SW 1271 (cell line): ENCODE measurements at regions not wholly inside any gene's neighbourhood (a gene's known extent, or its start where the extent isn't known, plus 50 kb on each side); places are given as distances from the start of the nearest gene placed in this dataset.
"Not testable (repeated sequence)": the region's sequence is repeated elsewhere in the genome, so short reads cannot be mapped to it uniquely, and the experiment has no call there.

Experiments
- DNase-seq, 2 experiments: peaks; one replicate each; lab custom pipeline; 2025; lab: John Stamatoyannopoulos, UW

DNA sequence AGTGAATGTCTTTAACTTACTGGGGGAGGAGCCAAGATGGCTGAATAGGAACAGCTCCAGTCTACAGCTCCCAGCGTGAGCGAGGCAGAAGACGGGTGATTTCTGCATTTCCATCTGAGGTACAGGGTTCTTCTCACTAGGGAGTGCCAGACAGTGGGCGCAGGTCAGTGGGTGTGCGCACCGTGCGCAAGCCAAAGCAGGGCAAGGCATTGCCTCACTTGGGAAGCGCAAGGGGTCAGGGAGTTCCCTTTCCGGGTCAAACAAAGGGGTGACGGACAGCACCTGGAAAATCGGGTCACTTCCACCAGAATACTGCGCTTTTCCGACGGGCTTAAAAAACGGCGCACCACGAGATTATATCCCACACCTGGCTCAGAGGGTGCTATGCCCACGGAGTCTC is 187.3 kb downstream of the CHIC2 start:
- not testable (repeated sequence) for DNase-seq

DNA sequence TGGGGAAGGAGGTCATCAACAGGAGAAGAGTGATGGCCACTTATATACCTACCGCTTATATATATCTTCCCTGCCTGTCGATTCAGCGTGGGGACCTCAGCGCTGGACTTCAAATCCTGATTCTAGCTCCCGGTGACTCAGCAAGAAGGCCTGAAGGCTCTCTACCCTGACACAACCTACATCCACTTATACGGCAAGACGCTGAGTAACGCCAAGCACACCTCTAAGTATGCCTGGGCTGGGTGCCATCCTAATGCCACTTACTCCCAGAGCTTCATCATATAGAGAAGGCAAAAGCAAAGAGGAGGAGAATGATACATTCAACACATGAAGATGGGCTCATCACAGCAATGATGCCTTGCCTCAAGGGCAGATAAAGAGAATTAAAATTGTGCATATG is 198.3 kb downstream of the CHIC2 start:
- no peak for DNase-seq

DNA sequence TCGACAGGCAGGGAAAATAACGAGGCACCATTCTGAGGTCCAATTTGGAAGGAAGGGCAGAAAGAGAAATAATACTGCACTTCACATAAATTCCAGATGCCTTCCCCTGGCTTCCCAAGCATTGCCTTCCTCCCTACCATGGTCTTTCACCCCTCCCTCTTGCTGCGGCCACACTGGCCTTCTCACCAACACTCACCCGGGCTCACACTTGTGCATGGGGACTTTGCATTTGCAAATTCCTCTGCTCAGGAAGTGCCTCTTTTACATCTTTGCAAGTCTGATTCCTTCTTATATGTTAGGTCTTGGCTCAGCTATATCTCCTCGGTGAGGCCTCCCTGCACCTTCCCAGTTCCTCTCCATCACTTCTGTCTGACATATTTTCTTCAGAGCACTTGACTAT is 199.4 kb downstream of the CHIC2 start:
- DNase-seq: no peak

DNA sequence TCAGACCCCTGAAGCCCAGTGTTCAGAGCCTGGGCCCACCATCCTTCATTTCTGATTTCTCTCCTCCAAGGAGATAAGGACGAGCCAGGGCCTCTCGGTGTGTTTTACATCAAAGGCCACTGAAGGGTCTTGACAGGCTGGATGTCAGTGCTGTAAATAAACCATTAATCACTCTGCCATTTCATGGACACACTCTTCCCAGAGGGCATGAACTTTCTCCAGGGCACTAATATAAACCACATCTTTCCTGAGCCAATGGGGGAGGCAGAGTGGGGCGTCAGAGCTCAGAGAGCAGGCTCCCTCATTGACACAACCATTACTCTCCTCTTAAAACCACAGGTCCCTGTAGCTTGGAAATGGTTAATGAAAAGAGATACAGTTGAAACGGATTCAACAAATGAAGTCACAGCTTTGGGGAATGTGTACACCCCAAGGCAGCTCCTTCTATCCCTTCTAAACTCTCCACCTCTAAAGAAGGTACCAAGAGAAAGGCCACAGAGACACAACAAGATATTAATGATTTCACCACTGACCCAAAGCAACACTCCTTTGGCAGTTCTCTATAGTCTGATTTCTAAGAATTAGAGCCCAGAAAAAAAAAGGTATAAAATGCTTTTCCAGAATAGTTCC is 200.6 kb downstream of the CHIC2 start:
- no peak for DNase-seq

- no peak for DNase-seq
Observed at GRCh38 chr4:53863158-53863557, 201.2 kb downstream of the CHIC2 start.

GRCh38 chr4:53861856-53862610 is 202.4 kb downstream of the CHIC2 start:
- no peak for DNase-seq

- no peak for DNase-seq
Observed at GRCh38 chr4:53859305-53859704, 205.1 kb downstream of the CHIC2 start.

- no peak for DNase-seq
Observed at GRCh38 chr4:53858744-53859143, 205.7 kb downstream of the CHIC2 start.

GRCh38 chr4:53855581-53856250 is 208.7 kb downstream of the CHIC2 start:
- no peak for DNase-seq

- DNase-seq: no peak
Observed at GRCh38 chr4:53854991-53855568, 209.3 kb downstream of the CHIC2 start.

DNA sequence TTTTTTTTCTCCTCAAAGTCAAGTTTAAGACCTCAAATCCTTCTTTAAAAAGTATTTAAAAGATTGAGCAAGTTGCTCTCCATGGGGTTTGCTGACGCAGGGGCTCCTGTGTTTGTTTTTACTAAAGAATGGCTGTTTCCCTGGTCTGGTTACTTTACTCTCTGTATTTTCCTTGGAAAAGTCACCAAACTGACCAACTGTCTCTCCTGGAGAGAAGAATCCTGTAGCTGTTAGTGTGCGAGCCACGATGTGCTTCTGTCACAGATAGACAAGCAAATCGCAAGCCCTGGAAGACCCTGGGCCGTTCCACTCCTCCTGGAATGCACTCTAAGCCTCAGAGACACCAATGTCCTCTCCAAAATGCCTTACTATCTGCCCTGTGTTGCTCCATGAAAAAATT is 212.1 kb downstream of the CHIC2 start:
- no peak for DNase-seq

GRCh38 chr4:53847965-53848364 is 216.4 kb downstream of the CHIC2 start:
- no peak for DNase-seq

DNA sequence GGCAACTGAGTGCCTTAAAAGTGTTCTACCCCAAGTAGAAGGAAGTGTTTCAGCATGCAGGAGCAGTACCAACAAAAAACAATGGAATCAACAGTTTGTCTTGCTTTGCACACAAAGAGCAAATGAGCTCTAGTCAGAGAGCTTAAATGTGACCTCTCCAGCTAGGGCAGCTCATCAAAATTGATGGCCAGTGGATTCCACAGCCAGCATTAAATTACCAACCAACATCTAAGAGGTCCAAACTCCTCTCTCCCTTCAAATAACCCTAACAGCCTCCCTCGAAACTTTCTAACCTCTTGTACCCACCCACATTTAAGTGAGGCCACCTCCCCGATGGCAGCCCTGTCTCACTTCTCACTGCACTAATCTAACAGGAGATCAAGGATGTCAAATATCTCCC is 219.9 kb downstream of the CHIC2 start:
- DNase-seq: no peak

GRCh38 chr4:53844133-53844532 is 220.3 kb downstream of the CHIC2 start:
- DNase-seq: no peak

DNA sequence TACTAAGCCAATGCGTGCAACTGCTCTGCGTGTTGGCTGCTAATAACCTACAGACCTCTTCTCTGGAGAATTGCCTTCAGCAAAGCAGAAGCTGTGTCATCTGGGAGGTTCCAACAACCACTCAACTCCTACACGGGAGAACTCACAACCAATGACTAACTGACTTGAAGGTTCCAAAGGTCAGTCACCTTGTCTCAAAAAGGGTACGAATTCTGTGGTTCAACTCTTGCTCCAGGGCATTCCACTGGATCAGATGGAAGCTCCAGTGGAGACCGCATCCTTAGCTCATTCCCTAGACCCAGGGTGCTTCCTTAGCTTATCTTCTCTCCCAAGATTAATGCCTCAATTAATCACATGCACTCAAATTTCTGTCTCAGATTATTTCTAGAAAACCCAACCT is 222.7 kb downstream of the CHIC2 start:
- DNase-seq: no peak

DNA sequence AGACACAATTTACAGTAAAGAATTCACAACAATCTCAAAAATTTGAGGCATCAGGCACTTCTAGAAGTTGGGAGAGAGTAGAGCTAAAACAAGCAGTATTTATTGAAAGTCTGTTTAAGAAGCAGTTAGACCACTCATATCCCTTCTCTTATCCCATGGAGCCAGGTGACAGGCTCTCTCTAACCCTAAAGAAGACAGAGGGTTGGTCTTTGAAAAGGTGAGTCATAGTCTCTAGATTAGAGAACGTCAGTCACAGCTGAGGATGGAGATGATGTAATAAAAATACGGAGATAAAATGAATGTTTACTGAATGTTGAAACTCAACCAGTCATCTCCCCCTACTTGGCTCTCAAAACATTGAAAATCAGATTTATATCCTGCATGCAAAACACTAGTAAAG is 223.8 kb downstream of the CHIC2 start:
- DNase-seq: no peak

- DNase-seq: not testable (repeated sequence)
Observed at GRCh38 chr4:53833302-53834003, 231.0 kb downstream of the CHIC2 start.

GRCh38 chr4:53832549-53832948 is 231.9 kb downstream of the CHIC2 start:
- no peak for DNase-seq

GRCh38 chr4:53830511-53830910 is 233.9 kb downstream of the CHIC2 start:
- no peak for DNase-seq

DNA sequence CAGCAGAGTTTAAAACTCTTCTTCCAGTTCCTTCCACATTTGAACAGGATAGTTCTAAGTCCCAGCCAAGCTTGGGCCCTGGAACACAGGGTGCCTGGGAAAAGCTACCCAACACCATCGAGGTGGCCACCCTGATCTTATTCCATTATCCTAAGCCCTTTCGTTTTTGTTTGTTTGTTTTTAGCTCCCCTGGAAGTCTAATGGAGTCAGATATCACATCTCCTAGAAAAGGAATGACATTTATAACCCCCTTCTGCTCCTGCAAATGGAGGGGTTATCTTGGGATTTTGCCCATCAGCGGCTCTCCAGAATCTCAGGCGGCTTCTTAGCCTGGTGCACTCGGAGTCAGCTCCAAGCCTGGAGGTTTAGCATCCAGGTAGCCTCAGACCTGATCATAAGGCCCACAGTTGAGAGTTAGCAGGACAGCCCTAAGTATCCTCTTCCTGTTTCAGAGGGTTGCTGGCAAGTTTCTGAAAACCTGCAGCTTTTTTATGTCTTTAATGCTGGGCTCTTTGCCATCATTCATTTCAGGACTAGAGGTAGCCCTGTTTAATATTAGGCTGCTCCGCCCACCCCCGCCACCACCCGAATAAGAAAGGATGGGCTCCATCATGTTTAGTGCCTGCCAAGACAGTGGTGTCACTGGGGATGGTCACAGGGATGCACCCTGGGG is 230.0 kb upstream of the LNX1 start:
- no peak for DNase-seq

DNA sequence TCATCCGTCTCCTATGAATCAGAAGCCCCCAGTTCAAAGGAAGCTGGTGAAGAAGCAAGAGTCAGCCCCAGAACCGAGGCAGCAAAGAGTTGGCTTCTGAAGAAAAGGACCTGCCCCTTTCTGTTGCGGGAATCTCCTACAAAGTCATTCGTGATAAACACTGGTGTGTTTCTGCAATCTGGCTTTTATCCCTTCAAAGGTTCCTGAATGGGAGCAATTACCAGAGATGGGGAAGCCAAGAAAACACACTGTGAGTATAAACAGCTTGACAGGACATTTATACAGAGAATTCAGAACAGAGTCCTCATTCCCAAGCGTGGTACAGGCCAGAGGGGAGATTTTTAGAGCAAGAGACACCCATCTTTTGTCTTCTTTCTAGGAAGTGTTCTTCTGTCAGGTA is 226.8 kb upstream of the LNX1 start:
- DNase-seq: no peak

DNA sequence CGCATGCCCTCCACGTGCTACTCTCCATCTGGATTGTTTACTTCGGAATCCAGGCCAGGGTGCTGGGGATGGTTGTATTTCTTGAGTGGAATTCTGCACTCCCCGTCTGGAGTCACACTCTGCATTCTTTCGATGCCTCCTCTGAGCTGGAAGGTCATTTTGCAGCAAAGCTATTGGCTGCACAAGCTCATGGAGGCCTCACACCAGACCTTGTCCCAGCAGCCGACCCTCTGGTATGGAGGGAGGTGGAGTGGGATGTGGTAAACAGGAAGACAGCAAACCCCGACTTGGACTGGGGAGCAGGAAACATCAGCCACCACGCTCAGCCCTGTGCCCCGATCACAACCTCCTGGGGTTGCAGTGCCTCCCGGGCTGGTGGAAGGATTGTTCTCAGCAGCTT is 225.3 kb upstream of the LNX1 start:
- no peak for DNase-seq
